ENCODE measurements at regions not wholly inside any gene's neighbourhood (a gene's known extent, or its start where the extent isn't known, plus 50 kb on each side); places are given as distances from the start of the nearest gene placed in this dataset.
"Not testable (repeated sequence)": the region's sequence is repeated elsewhere in the genome, so short reads cannot be mapped to it uniquely, and the experiment has no call there.

GRCh38 chr4:159592898-159593556, 490.1 kb downstream of the RAPGEF2 start:
- no peaks in the 10 kb centered on the region for H3K36me3 ChIP-seq (ENCODE audit: insufficient read depth, low read length)
- no peak overlapping the region for H3K9ac ChIP-seq (ENCODE audit: low read depth, low read length)
- H3K4me2 ChIP-seq (ENCODE audit: insufficient read depth, low read length) = no peak overlapping the region
- no peak overlapping the region for H2AFZ ChIP-seq (ENCODE audit: low read depth, low read length)
- H3K4me3 ChIP-seq (ENCODE audit: low read depth in 1 of 2, low read length in 2 of 2) = no peak overlapping the region
- TF ChIP-seq CTCF (IDR thresholded peaks at IDR 0.05; ENCODE audit: borderline replicate concordance, extremely low read depth, low read length, poor library complexity, severe bottlenecking) (no peak), EZH2 (IDR thresholded peaks at IDR 0.05; ENCODE audit: borderline replicate concordance, low read depth, low read length, severe bottlenecking) (no peak)
- H3K79me2 ChIP-seq (ENCODE audit: insufficient read depth, low read length) = no peaks in the 10 kb centered on the region
- ATAC-seq (ENCODE audit: insufficient read depth, low read depth) = no peak
- no peak overlapping the region for H3K27ac ChIP-seq (ENCODE audit: low read length)
- H3K27me3 ChIP-seq (ENCODE audit: insufficient read depth, low read length, poor library complexity) = no peaks in the 10 kb centered on the region
- H3K9me3 ChIP-seq (ENCODE audit: insufficient read depth, low read length, severe bottlenecking) = no peaks in the 10 kb centered on the region
- no peaks in the 10 kb centered on the region for H4K20me1 ChIP-seq (ENCODE audit: insufficient read depth, low read length)
- DNase-seq = no peak
- no peaks in the 10 kb centered on the region for H3K4me1 ChIP-seq (ENCODE audit: insufficient read depth, low read length)

GRCh38 chr4:159593681-159594080, 490.8 kb downstream of the RAPGEF2 start:
- no peak for TF ChIP-seq EZH2 (IDR thresholded peaks at IDR 0.05; ENCODE audit: borderline replicate concordance, low read depth, low read length, severe bottlenecking)
- no peak for TF ChIP-seq CTCF (IDR thresholded peaks at IDR 0.05; ENCODE audit: borderline replicate concordance, extremely low read depth, low read length, poor library complexity, severe bottlenecking)
- H3K79me2 ChIP-seq (ENCODE audit: insufficient read depth, low read length) = no peaks in the 10 kb centered on the region
- H3K4me3 ChIP-seq (ENCODE audit: low read depth in 1 of 2, low read length in 2 of 2) = no peak overlapping the region
- DNase-seq (no peak), ATAC-seq (ENCODE audit: insufficient read depth, low read depth) (no peak)
- no peak overlapping the region for H3K4me2 ChIP-seq (ENCODE audit: insufficient read depth, low read length)
- no peaks in the 10 kb centered on the region for H3K27me3 ChIP-seq (ENCODE audit: insufficient read depth, low read length, poor library complexity)
- no peaks in the 10 kb centered on the region for H4K20me1 ChIP-seq (ENCODE audit: insufficient read depth, low read length)
- no peak overlapping the region for H2AFZ ChIP-seq (ENCODE audit: low read depth, low read length)
- H3K36me3 ChIP-seq (ENCODE audit: insufficient read depth, low read length) = no peaks in the 10 kb centered on the region
- H3K27ac ChIP-seq (ENCODE audit: low read length) = no peak overlapping the region
- no peaks in the 10 kb centered on the region for H3K4me1 ChIP-seq (ENCODE audit: insufficient read depth, low read length)
- H3K9me3 ChIP-seq (ENCODE audit: insufficient read depth, low read length, severe bottlenecking) = no peaks in the 10 kb centered on the region
- no peak overlapping the region for H3K9ac ChIP-seq (ENCODE audit: low read depth, low read length)

- Histone ChIP-seq H3K27me3 (ENCODE audit: insufficient read depth, low read length, poor library complexity) (no peaks in the 10 kb centered on the region), H3K9ac (ENCODE audit: low read depth, low read length) (no peak overlapping the region), H3K4me3 (ENCODE audit: low read depth in 1 of 2, low read length in 2 of 2) (no peak overlapping the region), H3K27ac (ENCODE audit: low read length) (no peak overlapping the region), H3K79me2 (ENCODE audit: insufficient read depth, low read length) (no peaks in the 10 kb centered on the region), H4K20me1 (ENCODE audit: insufficient read depth, low read length) (no peaks in the 10 kb centered on the region), H3K9me3 (ENCODE audit: insufficient read depth, low read length, severe bottlenecking) (no peaks in the 10 kb centered on the region), H3K4me2 (ENCODE audit: insufficient read depth, low read length) (no peak overlapping the region), H3K4me1 (ENCODE audit: insufficient read depth, low read length) (no peaks in the 10 kb centered on the region), H3K36me3 (ENCODE audit: insufficient read depth, low read length) (no peaks in the 10 kb centered on the region), H2AFZ (ENCODE audit: low read depth, low read length) (no peak overlapping the region)
- ATAC-seq (ENCODE audit: insufficient read depth, low read depth) (no peak), DNase-seq (no peak)
- no peak for TF ChIP-seq EZH2 (IDR thresholded peaks at IDR 0.05; ENCODE audit: borderline replicate concordance, low read depth, low read length, severe bottlenecking)
- TF ChIP-seq CTCF (IDR thresholded peaks at IDR 0.05; ENCODE audit: borderline replicate concordance, extremely low read depth, low read length, poor library complexity, severe bottlenecking) = no peak
These were observed 491.7 kb downstream of the RAPGEF2 start for GRCh38 chr4:159594576-159594975.

GRCh38 chr4:159595101-159595500, 492.2 kb downstream of the RAPGEF2 start:
- not testable (repeated sequence) for H2AFZ ChIP-seq (ENCODE audit: low read depth, low read length); H3K9me3 ChIP-seq (ENCODE audit: insufficient read depth, low read length, severe bottlenecking); H3K27me3 ChIP-seq (ENCODE audit: insufficient read depth, low read length, poor library complexity); DNase-seq; H3K27ac ChIP-seq (ENCODE audit: low read length); ATAC-seq (ENCODE audit: insufficient read depth, low read depth); H3K9ac ChIP-seq (ENCODE audit: low read depth, low read length); H4K20me1 ChIP-seq (ENCODE audit: insufficient read depth, low read length); H3K4me3 ChIP-seq (ENCODE audit: low read depth in 1 of 2, low read length in 2 of 2); H3K36me3 ChIP-seq (ENCODE audit: insufficient read depth, low read length); H3K4me2 ChIP-seq (ENCODE audit: insufficient read depth, low read length); H3K4me1 ChIP-seq (ENCODE audit: insufficient read depth, low read length); H3K79me2 ChIP-seq (ENCODE audit: insufficient read depth, low read length)
